ENCODE measurements at regions not wholly inside any gene's neighbourhood (a gene's known extent, or its start where the extent isn't known, plus 50 kb on each side); places are given as distances from the start of the nearest gene placed in this dataset.

DNA sequence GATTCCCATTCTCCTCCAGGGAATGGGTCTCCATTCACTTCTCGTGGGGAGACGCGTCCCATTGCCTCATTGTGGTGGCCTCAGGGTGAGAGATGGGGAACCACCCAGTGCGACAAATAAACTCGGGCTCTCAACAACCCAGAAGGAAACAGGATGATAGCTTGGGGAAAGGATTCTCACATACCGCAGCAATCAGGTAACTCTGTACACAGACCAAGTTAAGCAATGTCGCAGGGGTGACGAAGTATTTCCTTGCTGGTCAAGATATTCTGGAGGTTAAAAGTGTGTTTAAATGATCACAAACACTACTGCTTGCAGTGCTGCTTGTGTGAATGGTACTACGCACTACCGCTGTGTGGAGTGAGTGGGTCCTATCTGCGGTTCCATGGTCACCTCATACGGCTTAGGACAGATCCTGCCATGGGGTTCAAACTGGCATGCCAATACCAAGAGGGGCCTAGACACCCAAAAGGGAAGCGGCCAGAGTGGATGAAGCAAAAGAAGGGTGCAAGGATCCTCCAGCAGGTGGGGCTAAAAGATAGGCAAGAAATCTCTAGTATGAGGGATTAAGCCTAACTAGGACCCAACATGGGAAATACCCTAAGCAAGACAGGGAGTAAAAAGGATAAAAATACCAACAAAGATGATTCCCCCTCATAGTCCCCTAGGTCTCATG, 143.8 kb upstream of the TMEM106B start:
- H3K27ac ChIP-seq (ENCODE audit: low read depth, low read length) = peak overlapping the region; percentile 70
- H3K27me3 ChIP-seq (ENCODE audit: control insufficient read depth, insufficient read depth, low read length) = no peaks in the 10 kb centered on the region
- no peak overlapping the region for H3K4me3 ChIP-seq (ENCODE audit: low read depth, low read length)
- peaks cover 15% of the 10 kb centered on the region for H3K4me1 ChIP-seq (ENCODE audit: control insufficient read depth, insufficient read depth, low read length)
- H3K36me3 ChIP-seq (ENCODE audit: control insufficient read depth, insufficient read depth, low read length) = no peaks in the 10 kb centered on the region
- no peak overlapping the region for H3K9ac ChIP-seq (ENCODE audit: low read depth, low read length)
- H3K9me3 ChIP-seq (ENCODE audit: control insufficient read depth, insufficient read depth, low read length) = no peaks in the 10 kb centered on the region

DNA sequence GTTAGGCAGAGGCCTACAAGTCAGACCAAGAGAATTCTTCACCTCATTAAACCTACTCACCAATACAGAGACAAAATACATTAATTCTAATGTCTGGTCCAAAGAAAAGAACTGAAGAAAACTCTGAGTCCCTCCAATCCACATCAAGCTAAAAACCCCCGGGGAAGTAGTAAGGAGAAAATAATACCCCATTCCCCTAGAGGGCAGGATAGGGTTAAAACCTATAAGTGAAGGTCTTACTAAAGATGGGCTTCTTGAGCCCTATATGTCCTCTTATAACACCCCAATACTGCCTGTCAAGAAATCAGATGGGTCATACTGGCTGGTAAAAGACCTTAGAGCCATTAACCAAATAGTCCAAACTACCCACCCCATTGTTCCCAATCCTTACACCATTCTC, 141.3 kb upstream of the TMEM106B start:
- Histone ChIP-seq H3K9me3 (ENCODE audit: control insufficient read depth, insufficient read depth, low read length) (peaks cover 10% of the 10 kb centered on the region), H3K27ac (ENCODE audit: low read depth, low read length) (no peak overlapping the region), H3K27me3 (ENCODE audit: control insufficient read depth, insufficient read depth, low read length) (no peaks in the 10 kb centered on the region)

DNA sequence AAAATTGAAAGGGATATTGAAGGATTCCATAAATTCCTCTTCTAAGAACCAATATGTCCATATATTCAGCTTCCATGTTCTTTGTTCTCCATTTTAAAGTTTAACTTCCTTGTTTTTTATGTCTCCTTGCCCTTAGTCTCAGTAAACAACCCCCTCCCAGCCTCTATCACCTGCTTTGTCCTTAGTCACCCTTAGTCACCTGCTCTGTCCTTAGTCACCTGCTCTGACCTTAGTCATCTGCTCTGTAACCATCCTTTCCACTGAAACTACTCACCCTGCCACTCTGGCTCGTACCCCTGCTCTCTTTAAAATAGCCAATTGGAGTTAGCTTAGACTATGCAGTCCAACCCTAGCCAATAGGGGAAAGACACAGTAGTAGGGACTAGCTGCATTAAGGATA, 136.2 kb upstream of the TMEM106B start:
- H3K9ac ChIP-seq (ENCODE audit: low read depth, low read length) = no peak overlapping the region
- no peaks in the 10 kb centered on the region for H3K36me3 ChIP-seq (ENCODE audit: control insufficient read depth, insufficient read depth, low read length)
- no peak overlapping the region for H3K4me3 ChIP-seq (ENCODE audit: low read depth, low read length)
- peaks cover 5% of the 10 kb centered on the region; the same call in 1 of the 2 replicates for H3K4me1 ChIP-seq (ENCODE audit: control insufficient read depth, insufficient read depth, low read length)
- H3K27me3 ChIP-seq (ENCODE audit: control insufficient read depth, insufficient read depth, low read length) = no peaks in the 10 kb centered on the region
- H3K27ac ChIP-seq (ENCODE audit: low read depth, low read length) = no peak overlapping the region
- peaks cover 20% of the 10 kb centered on the region for H3K9me3 ChIP-seq (ENCODE audit: control insufficient read depth, insufficient read depth, low read length)

More for the DNA sequence above, 141.3 kb upstream of the TMEM106B start:
- Histone ChIP-seq H3K9ac (ENCODE audit: low read depth, low read length) (no peak overlapping the region), H3K36me3 (ENCODE audit: control insufficient read depth, insufficient read depth, low read length) (no peaks in the 10 kb centered on the region), H3K4me3 (ENCODE audit: low read depth, low read length) (no peak overlapping the region), H3K4me1 (ENCODE audit: control insufficient read depth, insufficient read depth, low read length) (peaks cover 11% of the 10 kb centered on the region)

GRCh38 chr7:12080006-12080405, 131.1 kb upstream of the TMEM106B start:
- peaks cover 31% of the 10 kb centered on the region for H3K4me1 ChIP-seq (ENCODE audit: control insufficient read depth, insufficient read depth, low read length)
- H3K9ac ChIP-seq (ENCODE audit: low read depth, low read length) = no peak overlapping the region
- H3K36me3 ChIP-seq (ENCODE audit: control insufficient read depth, insufficient read depth, low read length) = no peaks in the 10 kb centered on the region
- no peaks in the 10 kb centered on the region for H3K27me3 ChIP-seq (ENCODE audit: control insufficient read depth, insufficient read depth, low read length)
- peaks cover 7% of the 10 kb centered on the region for H3K9me3 ChIP-seq (ENCODE audit: control insufficient read depth, insufficient read depth, low read length)
- H3K4me3 ChIP-seq (ENCODE audit: low read depth, low read length) = no peak overlapping the region
- H3K27ac ChIP-seq (ENCODE audit: low read depth, low read length) = no peak overlapping the region

DNA sequence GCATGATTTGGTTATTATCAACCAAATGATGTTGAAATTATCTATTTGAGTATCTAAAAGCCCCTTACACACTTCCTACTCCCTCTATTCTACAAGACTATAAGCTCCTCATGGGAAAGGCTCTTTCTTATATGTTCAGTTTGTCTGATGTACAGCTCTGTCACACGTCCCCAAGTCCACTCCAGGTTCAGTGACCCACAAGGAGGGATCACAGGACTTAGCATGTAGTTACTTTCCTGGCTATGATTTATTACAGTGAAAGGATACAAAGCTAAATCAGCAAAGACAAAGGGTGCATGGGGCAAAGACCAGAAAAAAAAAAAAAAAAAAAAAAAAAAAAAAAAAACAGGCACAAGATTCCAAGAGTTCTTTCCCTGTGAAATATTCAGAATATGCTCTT, 125.6 kb upstream of the TMEM106B start:
- Histone ChIP-seq H3K9me3 (ENCODE audit: control insufficient read depth, insufficient read depth, low read length) (no peaks in the 10 kb centered on the region), H3K27me3 (ENCODE audit: control insufficient read depth, insufficient read depth, low read length) (no peaks in the 10 kb centered on the region), H3K4me1 (ENCODE audit: control insufficient read depth, insufficient read depth, low read length) (peaks cover 20% of the 10 kb centered on the region), H3K4me3 (ENCODE audit: low read depth, low read length) (no peak overlapping the region), H3K36me3 (ENCODE audit: control insufficient read depth, insufficient read depth, low read length) (no peaks in the 10 kb centered on the region), H3K27ac (ENCODE audit: low read depth, low read length) (no peak overlapping the region), H3K9ac (ENCODE audit: low read depth, low read length) (no peak overlapping the region)

DNA sequence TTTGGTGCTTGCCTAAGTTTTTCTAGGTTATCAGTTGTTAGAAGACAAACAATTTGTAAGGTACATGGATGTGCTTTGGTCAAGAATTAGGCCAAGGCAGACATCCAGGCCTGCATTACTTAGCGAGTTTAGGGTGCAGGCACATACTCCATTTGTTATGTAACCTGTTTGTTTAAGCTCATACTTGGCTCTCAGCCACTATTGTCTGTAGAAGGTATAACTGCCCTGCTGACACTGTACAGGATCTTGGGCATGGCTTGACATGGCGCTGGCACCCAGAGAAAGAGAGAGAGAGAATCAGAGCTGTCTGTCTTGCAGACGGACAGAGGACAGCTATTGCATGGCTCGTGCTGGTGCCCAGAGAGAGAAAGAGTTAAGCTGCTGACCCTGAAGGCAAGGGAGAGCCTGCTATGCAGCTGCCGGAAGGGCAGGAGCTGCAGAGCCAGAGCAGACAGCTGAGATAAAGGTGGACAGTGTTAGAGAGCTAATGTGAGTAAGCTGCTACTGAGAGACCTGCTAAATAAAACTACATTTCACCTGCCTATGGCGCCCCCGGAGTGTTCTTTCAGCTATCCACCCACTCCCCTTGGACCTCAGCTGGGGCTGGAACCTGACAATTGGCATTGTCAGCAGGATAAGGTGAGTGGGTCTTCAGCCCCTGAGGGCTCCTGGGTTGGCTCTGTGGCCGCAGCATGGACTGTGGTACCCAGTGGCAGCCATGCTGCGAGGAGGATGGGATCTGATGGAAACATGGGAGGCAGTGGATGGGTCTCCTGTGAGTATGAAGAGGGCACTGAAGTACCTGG, 120.9 kb upstream of the TMEM106B start:
- Histone ChIP-seq H3K9ac (ENCODE audit: low read depth, low read length) (no peak overlapping the region), H3K27me3 (ENCODE audit: control insufficient read depth, insufficient read depth, low read length) (no peaks in the 10 kb centered on the region), H3K9me3 (ENCODE audit: control insufficient read depth, insufficient read depth, low read length) (no peaks in the 10 kb centered on the region), H3K4me1 (ENCODE audit: control insufficient read depth, insufficient read depth, low read length) (peaks cover 22% of the 10 kb centered on the region), H3K4me3 (ENCODE audit: low read depth, low read length) (no peak overlapping the region), H3K27ac (ENCODE audit: low read depth, low read length) (no peak overlapping the region), H3K36me3 (ENCODE audit: control insufficient read depth, insufficient read depth, low read length) (no peaks in the 10 kb centered on the region)

DNA sequence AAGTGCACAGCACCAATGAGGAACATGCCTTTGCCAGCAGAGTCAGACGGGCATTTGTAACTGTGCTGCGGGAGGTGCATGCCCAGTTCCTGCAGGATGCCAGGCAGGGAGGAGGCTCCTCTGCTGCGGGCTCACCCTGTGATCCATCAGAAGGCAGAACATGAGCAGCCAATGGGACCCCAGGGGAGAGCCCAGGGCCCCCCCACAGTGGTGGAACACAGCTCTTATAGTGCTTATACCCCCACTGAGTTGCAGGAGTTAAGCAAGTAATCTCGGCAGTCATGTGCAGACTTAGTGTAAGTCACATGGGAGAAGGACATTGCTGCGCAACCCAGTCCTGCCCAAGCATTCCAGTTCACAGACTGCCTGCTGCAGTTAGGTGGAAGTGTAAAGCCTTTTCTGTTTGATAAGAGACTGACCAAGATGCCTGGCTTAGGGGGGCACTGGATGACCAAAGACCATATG, 120.3 kb upstream of the TMEM106B start:
- Histone ChIP-seq H3K9me3 (ENCODE audit: control insufficient read depth, insufficient read depth, low read length) (no peaks in the 10 kb centered on the region), H3K36me3 (ENCODE audit: control insufficient read depth, insufficient read depth, low read length) (no peaks in the 10 kb centered on the region), H3K4me1 (ENCODE audit: control insufficient read depth, insufficient read depth, low read length) (peaks cover 25% of the 10 kb centered on the region), H3K27ac (ENCODE audit: low read depth, low read length) (no peak overlapping the region), H3K9ac (ENCODE audit: low read depth, low read length) (no peak overlapping the region), H3K27me3 (ENCODE audit: control insufficient read depth, insufficient read depth, low read length) (no peaks in the 10 kb centered on the region), H3K4me3 (ENCODE audit: low read depth, low read length) (no peak overlapping the region)

- Histone ChIP-seq H3K4me1 (ENCODE audit: control insufficient read depth, insufficient read depth, low read length) (peaks cover 25% of the 10 kb centered on the region), H3K27ac (ENCODE audit: low read depth, low read length) (no peak overlapping the region), H3K9me3 (ENCODE audit: control insufficient read depth, insufficient read depth, low read length) (no peaks in the 10 kb centered on the region), H3K27me3 (ENCODE audit: control insufficient read depth, insufficient read depth, low read length) (no peaks in the 10 kb centered on the region), H3K9ac (ENCODE audit: low read depth, low read length) (no peak overlapping the region), H3K4me3 (ENCODE audit: low read depth, low read length) (no peak overlapping the region), H3K36me3 (ENCODE audit: control insufficient read depth, insufficient read depth, low read length) (no peaks in the 10 kb centered on the region)
These were observed 119.9 kb upstream of the TMEM106B start for GRCh38 chr7:12091231-12091630.

DNA sequence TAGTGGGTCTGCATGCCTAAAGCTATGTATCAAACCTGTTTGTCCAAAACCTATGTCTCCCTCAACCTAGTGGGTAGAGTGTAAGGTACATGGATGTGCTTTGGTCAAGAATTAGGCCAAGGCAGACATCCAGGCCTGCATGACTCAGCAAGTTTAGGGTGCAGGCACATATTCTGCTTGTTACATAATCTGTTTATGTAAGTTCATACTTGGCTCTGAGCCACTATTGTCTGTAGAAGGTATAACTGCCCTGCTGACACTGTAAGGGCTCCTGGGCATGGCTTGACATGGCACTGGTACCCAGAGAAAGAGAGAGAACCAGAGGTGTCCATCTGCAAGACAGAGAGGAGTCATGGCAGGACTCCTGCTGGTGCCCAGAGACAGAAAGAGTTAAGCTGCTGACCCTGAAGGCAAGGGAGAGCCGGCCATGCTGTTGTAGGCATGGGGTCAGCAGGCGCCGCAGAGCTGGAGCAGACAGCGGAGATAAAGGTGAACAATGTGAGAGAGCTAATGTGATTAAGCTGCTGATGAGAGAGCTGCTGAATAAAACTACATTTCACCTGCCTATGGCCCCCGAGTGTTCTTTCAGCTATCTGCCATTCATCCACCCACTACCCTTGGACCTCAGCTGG, 118.5 kb upstream of the TMEM106B start:
- Histone ChIP-seq H3K27ac (ENCODE audit: low read depth, low read length) (no peak overlapping the region), H3K27me3 (ENCODE audit: control insufficient read depth, insufficient read depth, low read length) (no peaks in the 10 kb centered on the region), H3K9me3 (ENCODE audit: control insufficient read depth, insufficient read depth, low read length) (no peaks in the 10 kb centered on the region), H3K36me3 (ENCODE audit: control insufficient read depth, insufficient read depth, low read length) (no peaks in the 10 kb centered on the region), H3K9ac (ENCODE audit: low read depth, low read length) (no peak overlapping the region), H3K4me3 (ENCODE audit: low read depth, low read length) (no peak overlapping the region), H3K4me1 (ENCODE audit: control insufficient read depth, insufficient read depth, low read length) (peaks cover 25% of the 10 kb centered on the region)

DNA sequence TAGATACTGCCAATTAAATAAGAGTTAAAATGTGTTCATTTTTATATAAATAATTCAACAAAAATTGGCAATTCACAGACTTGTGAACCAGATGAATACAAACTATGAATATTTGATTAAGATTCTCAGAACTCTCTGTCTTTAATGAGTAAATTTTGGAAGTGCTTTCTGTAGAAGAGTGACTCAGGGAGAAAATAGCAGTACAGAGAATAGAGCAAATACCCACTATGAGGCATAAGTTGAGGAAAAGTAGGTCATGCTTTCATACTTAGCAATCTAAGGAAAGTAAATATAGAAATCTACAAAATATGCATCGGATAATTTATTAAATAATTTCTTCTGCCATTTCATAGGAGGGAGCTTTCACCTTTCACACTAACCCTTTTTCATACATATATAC, 117.7 kb upstream of the TMEM106B start:
- no peak overlapping the region for H3K9ac ChIP-seq (ENCODE audit: low read depth, low read length)
- no peaks in the 10 kb centered on the region for H3K36me3 ChIP-seq (ENCODE audit: control insufficient read depth, insufficient read depth, low read length)
- no peaks in the 10 kb centered on the region for H3K27me3 ChIP-seq (ENCODE audit: control insufficient read depth, insufficient read depth, low read length)
- H3K4me3 ChIP-seq (ENCODE audit: low read depth, low read length) = no peak overlapping the region
- peaks cover 25% of the 10 kb centered on the region for H3K4me1 ChIP-seq (ENCODE audit: control insufficient read depth, insufficient read depth, low read length)
- H3K9me3 ChIP-seq (ENCODE audit: control insufficient read depth, insufficient read depth, low read length) = no peaks in the 10 kb centered on the region
- no peak overlapping the region for H3K27ac ChIP-seq (ENCODE audit: low read depth, low read length)

Data from HUES48 (cell line).